SK-N-SH treated with all-trans-retinoic acid at 6 μM for 48 hours (cell line): ENCODE measurements at regions not wholly inside any gene's neighbourhood (a gene's known extent, or its start where the extent isn't known, plus 50 kb on each side); places are given as distances from the start of the nearest gene placed in this dataset.

Source experiments
- CREB5 ChIP-seq: fragments of 250-450 bp; sonication (Bioruptor Pico); IDR thresholded peaks from 2 replicates; pipeline ENCODE4 v1.5.1; 2020; ENCODE audit warnings: low read depth, mild to moderate bottlenecking, moderate library complexity
- TOX ChIP-seq: fragments of 250-450 bp; sonication (Bioruptor Pico); IDR thresholded peaks from 2 replicates; pipeline ENCODE4 v1.8.0; 2021; ENCODE audit warnings: mild to moderate bottlenecking, moderate library complexity, borderline replicate concordance
- ZFP3 ChIP-seq: fragments of 250-450 bp; sonication (Bioruptor Pico); IDR thresholded peaks from 2 replicates; pipeline ENCODE4 v1.5.0; 2020; ENCODE audit warnings: mild to moderate bottlenecking, moderate library complexity
- ZFP30 ChIP-seq: fragments of 450-650 bp; formaldehyde crosslinking; IDR thresholded peaks from 2 replicates; pipeline ENCODE4 v1.5.0; 2022; ENCODE audit warnings: mild to moderate bottlenecking, moderate library complexity
- TF ChIP-seq, protein P1 (sequence below): fragments of 250-450 bp; sonication (Bioruptor Pico); IDR thresholded peaks from 2 replicates; pipeline ENCODE4 v1.5.1; 2021; ENCODE audit warnings: mild to moderate bottlenecking, moderate library complexity

DNA sequence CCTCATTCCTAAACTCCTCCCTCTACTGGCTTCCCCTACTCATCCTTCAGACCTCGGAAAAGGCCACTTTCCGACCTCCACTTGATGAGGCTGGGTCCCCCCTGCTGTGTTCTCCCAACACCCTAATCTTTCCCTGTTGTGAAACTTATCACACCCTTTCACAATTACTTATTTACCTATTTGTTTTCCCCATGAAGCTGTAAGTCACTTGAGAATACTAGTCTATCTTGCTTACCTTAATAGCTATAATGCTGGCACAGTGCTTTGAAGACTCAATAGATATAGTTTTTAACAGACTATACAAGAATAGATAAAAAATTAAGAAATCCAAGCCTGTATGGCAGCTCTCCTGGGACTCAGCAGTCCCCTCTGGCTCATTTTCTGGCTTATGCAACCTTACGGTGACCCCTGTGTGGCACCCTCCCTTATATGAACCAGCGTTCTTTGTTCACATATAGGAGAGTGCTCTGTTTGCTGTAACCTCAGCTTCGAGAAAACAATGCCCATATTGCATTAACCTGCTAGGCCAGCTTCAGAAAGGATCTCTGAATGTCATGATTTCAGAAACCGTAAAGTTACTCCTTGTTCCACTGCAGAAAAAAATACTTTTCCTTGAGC, 220.4 kb upstream of the PKDCC start:
- no peak for TF ChIP-seq ZFP30 (CRISPR knock-in tag)
- no peak for TF ChIP-seq TOX
- TF ChIP-seq, protein P1, sequence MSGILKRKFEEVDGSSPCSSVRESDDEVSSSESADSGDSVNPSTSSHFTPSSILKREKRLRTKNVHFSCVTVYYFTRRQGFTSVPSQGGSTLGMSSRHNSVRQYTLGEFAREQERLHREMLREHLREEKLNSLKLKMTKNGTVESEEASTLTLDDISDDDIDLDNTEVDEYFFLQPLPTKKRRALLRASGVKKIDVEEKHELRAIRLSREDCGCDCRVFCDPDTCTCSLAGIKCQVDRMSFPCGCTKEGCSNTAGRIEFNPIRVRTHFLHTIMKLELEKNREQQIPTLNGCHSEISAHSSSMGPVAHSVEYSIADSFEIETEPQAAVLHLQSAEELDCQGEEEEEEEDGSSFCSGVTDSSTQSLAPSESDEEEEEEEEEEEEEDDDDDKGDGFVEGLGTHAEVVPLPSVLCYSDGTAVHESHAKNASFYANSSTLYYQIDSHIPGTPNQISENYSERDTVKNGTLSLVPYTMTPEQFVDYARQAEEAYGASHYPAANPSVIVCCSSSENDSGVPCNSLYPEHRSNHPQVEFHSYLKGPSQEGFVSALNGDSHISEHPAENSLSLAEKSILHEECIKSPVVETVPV (CRISPR knock-in tag) = no peak
- TF ChIP-seq ZFP3 (CRISPR knock-in tag) = no peak
- no peak for TF ChIP-seq CREB5 (CRISPR knock-in tag)
